Stimulated activated naive B cell treated with anti-CD40 and anti-IgM and Interleukin-4, amounts not matched to agents 10 μg/mL and 1 μg/mL and 100 μg/mL, for 72 hours (primary cell): ENCODE measurements at regions not wholly inside any gene's neighbourhood (a gene's known extent, or its start where the extent isn't known, plus 50 kb on each side); places are given as distances from the start of the nearest gene placed in this dataset.
"Not testable (repeated sequence)": the region's sequence is repeated elsewhere in the genome, so short reads cannot be mapped to it uniquely, and the experiment has no call there.

Source experiments
- ATAC-seq, 2 donors: fragments of 150-1000 bp; cut with Tn5 transposase; replicated peaks; 2 replicates each; pipeline ENCODE4 v1.10.0; 2021; ENCODE audit warnings: moderate library complexity in 1 of 2
- DNase-seq: peaks from one replicate; pipeline ENCODE4 v3.0.0; 2021
- H3K27ac Mint-ChIP-seq: one replicate; pipeline ENCODE4 v1.8.0; 2022; ENCODE audit warnings: mild to moderate bottlenecking, mixed read lengths
- H3K27me3 Mint-ChIP-seq, 2 donors: one replicate each; pipeline ENCODE4 v1.8.0; 2022; ENCODE audit warnings: mixed read lengths in 2 of 2
- H3K36me3 Mint-ChIP-seq, 2 donors: one replicate each; pipeline ENCODE4 v1.8.0; 2022; ENCODE audit warnings: mixed read lengths in 2 of 2, mild to moderate bottlenecking in 1 of 2
- H3K4me1 Mint-ChIP-seq, 2 donors: one replicate each; pipeline ENCODE4 v1.8.0; 2022; ENCODE audit warnings: mixed read lengths in 2 of 2, mild to moderate bottlenecking in 1 of 2
- H3K4me3 Mint-ChIP-seq, 2 donors: one replicate each; pipeline ENCODE4 v1.8.0; 2022; ENCODE audit warnings: mild to moderate bottlenecking in 2 of 2, mixed read lengths in 2 of 2, moderate library complexity in 1 of 2
- H3K9me3 Mint-ChIP-seq, 2 donors: one replicate each; pipeline ENCODE4 v1.8.0; 2022; ENCODE audit warnings: mixed read lengths in 2 of 2, mild to moderate bottlenecking in 1 of 2

- H3K4me3 Mint-ChIP-seq, H3K4me1 Mint-ChIP-seq, DNase-seq, H3K27me3 Mint-ChIP-seq, H3K27ac Mint-ChIP-seq, ATAC-seq, H3K36me3 Mint-ChIP-seq: not testable (repeated sequence)
- peaks cover 15 to 26% of the 10 kb centered on the region in 2 donors for H3K9me3 Mint-ChIP-seq
These were observed 784.2 kb upstream of the AGA start for GRCh38 chr4:178226421-178226820.

GRCh38 chr4:178233906-178234305 is 791.7 kb upstream of the AGA start:
- H3K4me3 Mint-ChIP-seq: no peak overlapping the region
- DNase-seq: no peak
- no peaks in the 10 kb centered on the region for H3K27me3 Mint-ChIP-seq
- H3K4me1 Mint-ChIP-seq: no peaks in the 10 kb centered on the region
- peaks cover 18 to 26% of the 10 kb centered on the region in 2 donors for H3K9me3 Mint-ChIP-seq
- no peak for ATAC-seq
- H3K27ac Mint-ChIP-seq: no peak overlapping the region
- no peaks in the 10 kb centered on the region for H3K36me3 Mint-ChIP-seq

GRCh38 chr4:178240891-178241290 is 798.7 kb upstream of the AGA start:
- ATAC-seq: no peak

GRCh38 chr4:178241601-178242118 is 799.4 kb upstream of the AGA start:
- Mint-ChIP-seq H3K27ac (no peak overlapping the region), H3K36me3 (no peaks in the 10 kb centered on the region), H3K4me3 (no peak overlapping the region), H3K9me3 (peaks cover 16 to 18% of the 10 kb centered on the region in 2 donors), H3K27me3 (no peaks in the 10 kb centered on the region), H3K4me1 (no peaks in the 10 kb centered on the region)
- no peak for DNase-seq
- ATAC-seq: no peak

More at GRCh38 chr4:178240891-178241290, 798.7 kb upstream of the AGA start:
- H3K27ac Mint-ChIP-seq: no peak overlapping the region
- no peak overlapping the region for H3K4me3 Mint-ChIP-seq
- H3K27me3 Mint-ChIP-seq: no peaks in the 10 kb centered on the region
- H3K4me1 Mint-ChIP-seq: no peaks in the 10 kb centered on the region
- DNase-seq: no peak
- H3K36me3 Mint-ChIP-seq: no peaks in the 10 kb centered on the region
- H3K9me3 Mint-ChIP-seq: peaks cover 16 to 21% of the 10 kb centered on the region in 2 donors

GRCh38 chr4:178242655-178243054 is 800.4 kb upstream of the AGA start:
- ATAC-seq (no peak), DNase-seq (no peak)
- Mint-ChIP-seq H3K27me3 (no peaks in the 10 kb centered on the region), H3K27ac (no peak overlapping the region), H3K4me3 (no peak overlapping the region), H3K9me3 (peaks cover 16 to 20% of the 10 kb centered on the region in 2 donors), H3K36me3 (no peaks in the 10 kb centered on the region), H3K4me1 (no peaks in the 10 kb centered on the region)

- no peak overlapping the region for H3K27ac Mint-ChIP-seq
- no peaks in the 10 kb centered on the region for H3K4me1 Mint-ChIP-seq
- no peaks in the 10 kb centered on the region for H3K27me3 Mint-ChIP-seq
- DNase-seq: no peak
- H3K4me3 Mint-ChIP-seq: no peak overlapping the region
- H3K9me3 Mint-ChIP-seq: peaks cover 14 to 20% of the 10 kb centered on the region in 2 donors
- H3K36me3 Mint-ChIP-seq: no peaks in the 10 kb centered on the region
- no peak for ATAC-seq
These were observed 802.5 kb upstream of the AGA start for GRCh38 chr4:178244785-178245184.

GRCh38 chr4:178255172-178255571 is 812.9 kb upstream of the AGA start:
- Mint-ChIP-seq H3K9me3 (peaks cover 4% of the 10 kb centered on the region in 2 donors), H3K4me3 (no peak overlapping the region), H3K27me3 (no peaks in the 10 kb centered on the region), H3K4me1 (no peaks in the 10 kb centered on the region), H3K36me3 (no peaks in the 10 kb centered on the region), H3K27ac (no peak overlapping the region)
- ATAC-seq: no peak
- DNase-seq: no peak

GRCh38 chr4:178258603-178259002 is 816.4 kb upstream of the AGA start:
- H3K27ac Mint-ChIP-seq: no peak overlapping the region
- no peak overlapping the region for H3K4me3 Mint-ChIP-seq
- DNase-seq (no peak), ATAC-seq (no peak)
- H3K27me3 Mint-ChIP-seq: no peaks in the 10 kb centered on the region
- no peaks in the 10 kb centered on the region for H3K36me3 Mint-ChIP-seq
- H3K4me1 Mint-ChIP-seq: no peaks in the 10 kb centered on the region
- H3K9me3 Mint-ChIP-seq: peaks cover 8% of the 10 kb centered on the region in 2 donors

GRCh38 chr4:178259566-178259965 is 817.3 kb upstream of the AGA start:
- DNase-seq: no peak
- Mint-ChIP-seq H3K9me3 (peaks cover 8% of the 10 kb centered on the region in 2 donors), H3K36me3 (no peaks in the 10 kb centered on the region), H3K27me3 (no peaks in the 10 kb centered on the region), H3K27ac (no peak overlapping the region), H3K4me3 (no peak overlapping the region), H3K4me1 (no peaks in the 10 kb centered on the region)
- ATAC-seq: no peak

- Mint-ChIP-seq H3K4me1 (no peaks in the 10 kb centered on the region), H3K4me3 (no peak overlapping the region), H3K27me3 (no peaks in the 10 kb centered on the region), H3K36me3 (no peaks in the 10 kb centered on the region), H3K27ac (no peak overlapping the region), H3K9me3 (peaks cover 3 to 12% of the 10 kb centered on the region in 2 donors)
- no peak for ATAC-seq
- no peak for DNase-seq
These were observed 821.8 kb upstream of the AGA start for GRCh38 chr4:178264001-178264400.

- Mint-ChIP-seq H3K27ac (no peak overlapping the region), H3K4me1 (no peaks in the 10 kb centered on the region)
These were observed 829.1 kb upstream of the AGA start for GRCh38 chr4:178271386-178271785.

GRCh38 chr4:178273168-178273567 is 830.9 kb upstream of the AGA start:
- ATAC-seq: no peak
- Mint-ChIP-seq H3K27me3 (no peaks in the 10 kb centered on the region), H3K4me1 (no peaks in the 10 kb centered on the region)

More at GRCh38 chr4:178271386-178271785, 829.1 kb upstream of the AGA start:
- H3K27me3 Mint-ChIP-seq: no peaks in the 10 kb centered on the region
- DNase-seq (no peak), ATAC-seq (no peak)
- peaks cover 19% of the 10 kb centered on the region in 2 donors for H3K9me3 Mint-ChIP-seq
- H3K4me3 Mint-ChIP-seq: no peak overlapping the region
- no peaks in the 10 kb centered on the region for H3K36me3 Mint-ChIP-seq

GRCh38 chr4:178275671-178276360 is 833.6 kb upstream of the AGA start:
- H3K9me3 Mint-ChIP-seq: peaks cover 7 to 10% of the 10 kb centered on the region in 2 donors

More at GRCh38 chr4:178273168-178273567, 830.9 kb upstream of the AGA start:
- Mint-ChIP-seq H3K27ac (no peak overlapping the region), H3K36me3 (no peaks in the 10 kb centered on the region), H3K4me3 (no peak overlapping the region), H3K9me3 (peaks cover 16 to 19% of the 10 kb centered on the region in 2 donors)
- no peak for DNase-seq

GRCh38 chr4:178280362-178280761 is 838.1 kb upstream of the AGA start:
- no peaks in the 10 kb centered on the region for H3K27me3 Mint-ChIP-seq
- H3K9me3 Mint-ChIP-seq: peaks cover 4% of the 10 kb centered on the region in 2 donors
- H3K27ac Mint-ChIP-seq: no peak overlapping the region
- H3K4me1 Mint-ChIP-seq: no peaks in the 10 kb centered on the region
- no peak overlapping the region for H3K4me3 Mint-ChIP-seq
- DNase-seq: no peak
- no peaks in the 10 kb centered on the region for H3K36me3 Mint-ChIP-seq
- no peak for ATAC-seq

More at GRCh38 chr4:178275671-178276360, 833.6 kb upstream of the AGA start:
- H3K36me3 Mint-ChIP-seq: no peaks in the 10 kb centered on the region
- no peaks in the 10 kb centered on the region for H3K27me3 Mint-ChIP-seq
- ATAC-seq (no peak), DNase-seq (no peak)
- no peaks in the 10 kb centered on the region for H3K4me1 Mint-ChIP-seq
- no peak overlapping the region for H3K27ac Mint-ChIP-seq
- H3K4me3 Mint-ChIP-seq: no peak overlapping the region

- Mint-ChIP-seq H3K36me3 (no peaks in the 10 kb centered on the region), H3K4me3 (no peak overlapping the region), H3K27me3 (no peaks in the 10 kb centered on the region), H3K4me1 (no peaks in the 10 kb centered on the region), H3K27ac (no peak overlapping the region), H3K9me3 (peaks cover 0 to 4% of the 10 kb centered on the region in 2 donors)
- no peak for DNase-seq
- no peak for ATAC-seq
These were observed 846.2 kb upstream of the AGA start for GRCh38 chr4:178288462-178288861.
